ENCODE measurements at regions not wholly inside any gene's neighbourhood (a gene's known extent, or its start where the extent isn't known, plus 50 kb on each side); places are given as distances from the start of the nearest gene placed in this dataset.

- Mint-ChIP-seq H3K4me1 (no peaks in the 10 kb centered on the region), H3K9me3 (peaks cover 8 to 19% of the 10 kb centered on the region in 2 experiments), H3K4me3 (no peak overlapping the region), H3K27ac (no peak overlapping the region), H3K27me3 (ENCODE audit: low read depth) (no peaks in the 10 kb centered on the region), H3K36me3 (ENCODE audit: insufficient read depth in 1 of 3, low read depth in 3 of 3) (peaks cover 4 to 19% (median 8%) of the 10 kb centered on the region in 3 experiments; a peak in 6 of 7 replicates)
- Histone ChIP-seq H3K9me3 (ENCODE audit: control insufficient read depth, low read depth, low read length) (no peaks in the 10 kb centered on the region), H3K14ac (ENCODE audit: insufficient read depth, low read length) (no peak overlapping the region), H2BK5ac (ENCODE audit: insufficient read length, low read length) (no peak overlapping the region), H3K27ac (ENCODE audit: insufficient read length, low read depth, low read length) (no peak overlapping the region), H3K79me2 (ENCODE audit: insufficient read depth, low read length) (no peaks in the 10 kb centered on the region), H2BK12ac (ENCODE audit: insufficient read length, low read depth, low read length) (no peak overlapping the region), H3K23me2 (ENCODE audit: insufficient read length, low read depth, low read length, poor library complexity, severe bottlenecking) (no peaks in the 10 kb centered on the region), H4K20me1 (ENCODE audit: control insufficient read depth, insufficient read depth, insufficient read length) (no peaks in the 10 kb centered on the region), H3K79me1 (ENCODE audit: insufficient read depth, low read depth, low read length, poor library complexity, severe bottlenecking) (no peaks in the 10 kb centered on the region), H3K9ac (ENCODE audit: extremely low read depth, insufficient read length, low read length) (no peak overlapping the region), H2AK5ac (ENCODE audit: insufficient read length, low read length) (no peak overlapping the region), H3K27me3 (ENCODE audit: insufficient read depth, low read length) (no peaks in the 10 kb centered on the region), H3K4ac (ENCODE audit: low read depth, low read length) (no peak overlapping the region), H2AFZ (ENCODE audit: low read length) (no peak overlapping the region), H2BK15ac (ENCODE audit: low read depth, low read length) (no peak overlapping the region), H2BK20ac (ENCODE audit: low read depth, low read length, poor library complexity, severe bottlenecking) (no peak overlapping the region), H3K4me1 (ENCODE audit: insufficient read depth, low read length) (no peaks in the 10 kb centered on the region), H2BK120ac (ENCODE audit: low read depth, low read length, poor library complexity, severe bottlenecking) (no peak overlapping the region), H3K4me2 (ENCODE audit: insufficient read depth, insufficient read length, low read length) (no peak overlapping the region), H3K18ac (ENCODE audit: insufficient read length, low read depth, low read length) (no peak overlapping the region), H4K5ac (ENCODE audit: insufficient read length, low read depth, low read length) (no peak overlapping the region), H4K91ac (ENCODE audit: insufficient read length, low read depth, low read length) (no peak overlapping the region), H3T11ph (ENCODE audit: low read length) (no peak overlapping the region), H4K8ac (replicated peaks; ENCODE audit: insufficient read length, low read depth, low read length) (no peak overlapping the region), H3K23ac (ENCODE audit: insufficient read length, low read depth, low read length) (no peak overlapping the region), H3K56ac (ENCODE audit: insufficient read length, low read depth, low read length) (no peak overlapping the region)
- TF ChIP-seq, protein P1, sequence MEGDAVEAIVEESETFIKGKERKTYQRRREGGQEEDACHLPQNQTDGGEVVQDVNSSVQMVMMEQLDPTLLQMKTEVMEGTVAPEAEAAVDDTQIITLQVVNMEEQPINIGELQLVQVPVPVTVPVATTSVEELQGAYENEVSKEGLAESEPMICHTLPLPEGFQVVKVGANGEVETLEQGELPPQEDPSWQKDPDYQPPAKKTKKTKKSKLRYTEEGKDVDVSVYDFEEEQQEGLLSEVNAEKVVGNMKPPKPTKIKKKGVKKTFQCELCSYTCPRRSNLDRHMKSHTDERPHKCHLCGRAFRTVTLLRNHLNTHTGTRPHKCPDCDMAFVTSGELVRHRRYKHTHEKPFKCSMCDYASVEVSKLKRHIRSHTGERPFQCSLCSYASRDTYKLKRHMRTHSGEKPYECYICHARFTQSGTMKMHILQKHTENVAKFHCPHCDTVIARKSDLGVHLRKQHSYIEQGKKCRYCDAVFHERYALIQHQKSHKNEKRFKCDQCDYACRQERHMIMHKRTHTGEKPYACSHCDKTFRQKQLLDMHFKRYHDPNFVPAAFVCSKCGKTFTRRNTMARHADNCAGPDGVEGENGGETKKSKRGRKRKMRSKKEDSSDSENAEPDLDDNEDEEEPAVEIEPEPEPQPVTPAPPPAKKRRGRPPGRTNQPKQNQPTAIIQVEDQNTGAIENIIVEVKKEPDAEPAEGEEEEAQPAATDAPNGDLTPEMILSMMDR (conservative IDR thresholded peaks at IDR 0.05): no peak
- no CpG with 5 or more reads among the region's 7 CpGs for WGBS (ENCODE audit: extremely low coverage, insufficient read length, low lambda C conversion rate)
- DNase-seq: no peak
These were observed 81.7 kb upstream of the CPEB4 start for GRCh38 chr5:173806270-173807035.

All from H9 (cell line).